ENCODE measurements at regions not wholly inside any gene's neighbourhood (a gene's known extent, or its start where the extent isn't known, plus 50 kb on each side); places are given as distances from the start of the nearest gene placed in this dataset.

DNA sequence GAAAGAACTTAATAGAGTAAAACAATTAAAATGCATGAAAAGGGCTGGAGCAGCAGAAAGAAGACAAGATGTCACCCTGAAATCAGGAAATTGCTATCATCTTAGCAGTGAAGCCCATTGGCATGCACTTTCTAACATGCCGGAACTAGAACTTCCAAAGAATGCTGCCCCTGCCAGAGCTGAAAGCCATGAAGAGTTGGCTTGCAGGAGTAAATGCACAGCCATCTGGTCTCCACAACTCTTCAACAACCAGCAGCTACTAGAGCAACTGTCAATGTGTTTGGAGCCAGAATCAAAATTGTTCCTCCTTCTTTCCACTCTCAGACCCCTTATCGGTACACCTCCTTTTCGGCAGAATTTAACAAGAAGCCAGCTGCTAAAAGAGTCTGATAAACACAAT is 414.1 kb downstream of the KCNH5 start:
- no peak for TF ChIP-seq CTCF (conservative IDR thresholded peaks at IDR 0.05)

DNA sequence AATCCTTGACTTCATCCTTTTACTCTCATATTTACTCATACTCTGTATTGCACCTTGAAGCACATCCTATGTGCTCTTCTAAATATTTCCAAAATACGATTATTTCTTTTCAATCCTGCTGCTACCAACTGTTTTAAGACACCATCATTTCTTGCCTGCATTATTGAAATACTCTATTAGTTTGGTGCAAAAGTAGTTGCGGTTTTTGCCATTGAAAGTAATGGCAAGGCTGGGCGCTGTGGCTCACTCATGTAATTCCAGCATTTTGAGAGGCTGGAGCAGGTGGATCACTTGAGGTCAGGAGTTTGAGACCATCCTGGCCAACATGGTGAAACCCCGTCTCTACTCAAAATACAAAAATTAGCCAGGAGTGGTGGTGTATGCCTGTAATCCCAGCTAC is 412.5 kb downstream of the KCNH5 start:
- no peak for TF ChIP-seq CTCF (conservative IDR thresholded peaks at IDR 0.05)

More for the DNA sequence above, 414.1 kb downstream of the KCNH5 start:
- H3K27ac ChIP-seq = no peak overlapping the region

GRCh38 chr14:62645649-62646048 is 399.6 kb downstream of the KCNH5 start:
- TF ChIP-seq CTCF (conservative IDR thresholded peaks at IDR 0.05) = no peak
- no peak overlapping the region for H3K27ac ChIP-seq

More for the DNA sequence above, 412.5 kb downstream of the KCNH5 start:
- no peak overlapping the region for H3K27ac ChIP-seq

Measured in VCaP (cell line).